Thyroid gland (tissue), 4 donors: ENCODE measurements at regions not wholly inside any gene's neighbourhood (a gene's known extent, or its start where the extent isn't known, plus 50 kb on each side); places are given as distances from the start of the nearest gene placed in this dataset.

ENCODE experiments used
- POLR2A ChIP-seq, 2 donors: fragments of 450-650 bp; IDR thresholded peaks; one replicate each; pipeline ENCODE4 v1.6.1; 2017; ENCODE audit warnings: antibody characterized with exemption in 2 of 2, mild to moderate bottlenecking in 2 of 2, moderate library complexity in 1 of 2
- TF ChIP-seq, protein P1 (sequence below), 6 experiments: fragments of 200-600 bp in 3 of 6; fragments of 450-650 bp in 3 of 6; sonication (generic) in 3 of 6; IDR thresholded peaks; one replicate each; pipeline ENCODE4 v1.5.1; 2016 to 2019; ENCODE audit warnings: antibody characterized with exemption in 6 of 6, mild to moderate bottlenecking in 2 of 6, inconsistent platforms in 1 of 6, moderate library complexity in 1 of 6

DNA sequence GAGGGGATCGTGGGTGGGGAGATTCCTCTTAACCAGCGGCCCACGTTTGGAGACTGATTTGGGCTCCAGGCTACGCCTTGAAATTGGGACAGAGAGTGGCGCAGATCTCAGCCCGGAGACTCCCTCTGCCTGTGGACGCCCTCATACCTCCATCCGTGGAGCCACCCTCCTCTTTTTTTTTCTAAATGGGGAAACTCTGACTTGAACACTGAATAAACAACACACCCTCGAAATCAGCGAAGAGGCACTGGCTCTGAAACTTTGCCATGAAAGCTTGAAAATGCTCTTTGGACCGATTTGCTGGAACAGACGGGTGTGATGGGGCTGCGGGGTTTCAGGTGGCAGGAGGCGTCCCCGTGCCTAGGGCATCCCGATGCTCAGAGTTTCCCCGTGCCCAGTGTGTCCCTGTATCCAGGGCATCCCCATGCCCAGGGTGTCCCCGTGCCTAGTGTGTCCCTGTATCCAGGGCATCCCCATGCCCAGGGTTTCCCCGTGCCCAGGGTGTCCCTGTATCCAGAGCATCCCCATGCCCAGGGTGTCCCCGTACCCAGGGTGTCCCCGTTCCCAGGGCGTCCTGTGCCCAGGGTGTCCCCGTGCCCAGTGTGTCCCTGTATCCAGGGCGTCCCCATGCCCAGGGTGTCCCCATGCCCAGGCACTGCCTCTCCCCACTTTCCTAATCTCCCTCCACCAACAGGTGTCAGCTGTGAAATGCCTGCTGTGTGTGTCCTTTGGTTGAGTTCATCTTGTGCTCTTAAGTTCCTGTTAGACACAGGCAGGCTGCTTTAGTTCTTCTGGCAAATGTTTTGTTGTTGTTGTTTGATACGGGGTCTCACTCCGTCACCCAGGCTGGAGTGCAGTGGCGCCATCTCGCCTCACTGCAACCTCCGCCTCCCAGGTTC lies 187.0 kb downstream of the SEC14L1 start:
- TF ChIP-seq, protein P1, sequence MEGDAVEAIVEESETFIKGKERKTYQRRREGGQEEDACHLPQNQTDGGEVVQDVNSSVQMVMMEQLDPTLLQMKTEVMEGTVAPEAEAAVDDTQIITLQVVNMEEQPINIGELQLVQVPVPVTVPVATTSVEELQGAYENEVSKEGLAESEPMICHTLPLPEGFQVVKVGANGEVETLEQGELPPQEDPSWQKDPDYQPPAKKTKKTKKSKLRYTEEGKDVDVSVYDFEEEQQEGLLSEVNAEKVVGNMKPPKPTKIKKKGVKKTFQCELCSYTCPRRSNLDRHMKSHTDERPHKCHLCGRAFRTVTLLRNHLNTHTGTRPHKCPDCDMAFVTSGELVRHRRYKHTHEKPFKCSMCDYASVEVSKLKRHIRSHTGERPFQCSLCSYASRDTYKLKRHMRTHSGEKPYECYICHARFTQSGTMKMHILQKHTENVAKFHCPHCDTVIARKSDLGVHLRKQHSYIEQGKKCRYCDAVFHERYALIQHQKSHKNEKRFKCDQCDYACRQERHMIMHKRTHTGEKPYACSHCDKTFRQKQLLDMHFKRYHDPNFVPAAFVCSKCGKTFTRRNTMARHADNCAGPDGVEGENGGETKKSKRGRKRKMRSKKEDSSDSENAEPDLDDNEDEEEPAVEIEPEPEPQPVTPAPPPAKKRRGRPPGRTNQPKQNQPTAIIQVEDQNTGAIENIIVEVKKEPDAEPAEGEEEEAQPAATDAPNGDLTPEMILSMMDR (IDR thresholded peaks at IDR 0.05): no peak
- no peak for TF ChIP-seq POLR2A (IDR thresholded peaks at IDR 0.05)
